ENCODE measurements at regions not wholly inside any gene's neighbourhood (a gene's known extent, or its start where the extent isn't known, plus 50 kb on each side); places are given as distances from the start of the nearest gene placed in this dataset.

DNA sequence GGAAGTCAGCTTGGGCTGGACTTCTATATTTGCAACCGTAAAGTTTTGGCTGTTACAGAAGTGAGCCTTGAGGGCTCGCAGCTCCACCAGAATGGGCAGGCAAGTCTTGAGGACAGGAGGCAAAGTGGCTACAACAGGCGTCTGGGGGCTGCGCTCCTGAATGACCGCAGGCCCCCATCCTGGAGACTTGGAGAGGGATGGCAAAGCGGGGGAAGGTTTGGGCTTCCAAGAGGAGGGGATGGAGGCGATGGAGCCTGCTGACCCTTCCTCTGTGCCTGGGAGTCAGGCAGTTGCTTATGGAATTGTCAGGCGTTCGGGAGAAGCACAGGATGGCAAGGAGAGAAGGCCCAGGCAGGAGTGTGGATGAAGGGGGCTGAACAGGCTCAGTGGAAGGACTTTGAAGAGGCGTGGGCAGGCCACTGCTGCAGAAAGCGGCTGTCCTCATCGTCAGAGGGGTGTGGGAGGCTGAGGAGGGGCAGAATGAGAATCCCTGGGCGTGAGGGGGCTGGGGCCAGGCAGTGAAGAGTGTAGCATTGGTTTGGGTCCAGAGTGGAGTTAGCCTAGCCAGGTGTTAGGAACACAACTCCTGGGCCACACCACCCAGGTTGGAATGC is 72.3 kb downstream of the INHBB start:
- no peak for DNase-seq (ENCODE audit: low read depth)
- Mint-ChIP-seq H3K4me1 (ENCODE audit: low read depth, unreplicated experiment) (no peaks in the 10 kb centered on the region), H3K27me3 (ENCODE audit: low read depth, unreplicated experiment) (peaks cover 58% of the 10 kb centered on the region), H3K9me3 (ENCODE audit: unreplicated experiment) (no peaks in the 10 kb centered on the region), H3K27ac (ENCODE audit: unreplicated experiment) (no peak overlapping the region), H3K4me3 (ENCODE audit: unreplicated experiment) (no peak overlapping the region), H3K36me3 (ENCODE audit: low read depth, unreplicated experiment) (no peaks in the 10 kb centered on the region)
- Histone ChIP-seq H3K27ac (ENCODE audit: low read depth, low read length) (no peak overlapping the region), H2AFZ (ENCODE audit: low read depth, low read length) (no peak overlapping the region), H3K9ac (ENCODE audit: low read length) (no peak overlapping the region), H3K4me2 (ENCODE audit: low read length) (no peak overlapping the region), H3K9me3 (ENCODE audit: insufficient read depth, low read depth, low read length) (no peaks in the 10 kb centered on the region), H3K27me3 (ENCODE audit: insufficient read depth, low read length) (peaks cover 33% of the 10 kb centered on the region), H3K36me3 (ENCODE audit: insufficient read depth, low read length) (no peaks in the 10 kb centered on the region), H4K20me1 (ENCODE audit: insufficient read depth, low read length) (no peaks in the 10 kb centered on the region), H3K4me3 (ENCODE audit: insufficient read depth, low read depth, low read length) (no peak overlapping the region), H3K79me2 (ENCODE audit: insufficient read depth, low read length) (no peaks in the 10 kb centered on the region), H3K4me1 (ENCODE audit: insufficient read depth, low read length) (no peaks in the 10 kb centered on the region)
- no peak for FAIRE-seq
- TF ChIP-seq CTCF (IDR thresholded peaks at IDR 0.05; ENCODE audit: insufficient read depth, low read depth, low read length) (no peak), EZH2 (IDR thresholded peaks at IDR 0.05; ENCODE audit: insufficient read depth, low read length) (no peak)

- Mint-ChIP-seq H3K27ac (ENCODE audit: unreplicated experiment) (no peak overlapping the region), H3K27me3 (ENCODE audit: low read depth, unreplicated experiment) (peaks cover 65% of the 10 kb centered on the region), H3K36me3 (ENCODE audit: low read depth, unreplicated experiment) (no peaks in the 10 kb centered on the region), H3K4me1 (ENCODE audit: low read depth, unreplicated experiment) (no peaks in the 10 kb centered on the region), H3K9me3 (ENCODE audit: unreplicated experiment) (peaks cover 5% of the 10 kb centered on the region), H3K4me3 (ENCODE audit: unreplicated experiment) (no peak overlapping the region)
- no peaks in the 10 kb centered on the region for H3K4me1 ChIP-seq (ENCODE audit: insufficient read depth, low read length)
- H3K27me3 ChIP-seq (ENCODE audit: insufficient read depth, low read length), result peaks cover 38% of the 10 kb centered on the region
- peaks cover 3% of the 10 kb centered on the region for H3K9me3 ChIP-seq (ENCODE audit: insufficient read depth, low read depth, low read length)
- H3K27ac ChIP-seq (ENCODE audit: low read depth, low read length), result no peak overlapping the region
- FAIRE-seq (no peak), DNase-seq (ENCODE audit: low read depth) (no peak)
- TF ChIP-seq EZH2 (IDR thresholded peaks at IDR 0.05; ENCODE audit: insufficient read depth, low read length) (no peak), CTCF (IDR thresholded peaks at IDR 0.05; ENCODE audit: insufficient read depth, low read depth, low read length) (no peak)
- no peak overlapping the region for H3K4me3 ChIP-seq (ENCODE audit: insufficient read depth, low read depth, low read length)
- H3K9ac ChIP-seq (ENCODE audit: low read length), result no peak overlapping the region
- no peaks in the 10 kb centered on the region for H3K79me2 ChIP-seq (ENCODE audit: insufficient read depth, low read length)
- no peak overlapping the region for H2AFZ ChIP-seq (ENCODE audit: low read depth, low read length)
- H4K20me1 ChIP-seq (ENCODE audit: insufficient read depth, low read length), result no peaks in the 10 kb centered on the region
- H3K36me3 ChIP-seq (ENCODE audit: insufficient read depth, low read length), result no peaks in the 10 kb centered on the region
- H3K4me2 ChIP-seq (ENCODE audit: low read length), result no peak overlapping the region
Measured at GRCh38 chr2:120419073-120419472, 73.1 kb downstream of the INHBB start.

- Mint-ChIP-seq H3K4me3 (ENCODE audit: unreplicated experiment) (no peak overlapping the region), H3K27ac (ENCODE audit: unreplicated experiment) (no peak overlapping the region), H3K27me3 (ENCODE audit: low read depth, unreplicated experiment) (peaks cover 72% of the 10 kb centered on the region), H3K36me3 (ENCODE audit: low read depth, unreplicated experiment) (no peaks in the 10 kb centered on the region), H3K4me1 (ENCODE audit: low read depth, unreplicated experiment) (no peaks in the 10 kb centered on the region), H3K9me3 (ENCODE audit: unreplicated experiment) (peaks cover 8% of the 10 kb centered on the region)
- Histone ChIP-seq H3K9ac (ENCODE audit: low read length) (no peak overlapping the region), H3K36me3 (ENCODE audit: insufficient read depth, low read length) (no peaks in the 10 kb centered on the region), H3K9me3 (ENCODE audit: insufficient read depth, low read depth, low read length) (peaks cover 3% of the 10 kb centered on the region), H2AFZ (ENCODE audit: low read depth, low read length) (no peak overlapping the region), H3K4me2 (ENCODE audit: low read length) (no peak overlapping the region), H3K4me3 (ENCODE audit: insufficient read depth, low read depth, low read length) (no peak overlapping the region), H3K4me1 (ENCODE audit: insufficient read depth, low read length) (no peaks in the 10 kb centered on the region), H3K27ac (ENCODE audit: low read depth, low read length) (no peak overlapping the region), H3K27me3 (ENCODE audit: insufficient read depth, low read length) (peaks cover 46% of the 10 kb centered on the region), H4K20me1 (ENCODE audit: insufficient read depth, low read length) (no peaks in the 10 kb centered on the region), H3K79me2 (ENCODE audit: insufficient read depth, low read length) (no peaks in the 10 kb centered on the region)
- no peak for TF ChIP-seq CTCF (IDR thresholded peaks at IDR 0.05; ENCODE audit: insufficient read depth, low read depth, low read length)
- no peak for DNase-seq (ENCODE audit: low read depth)
- FAIRE-seq, result no peak
Measured at GRCh38 chr2:120419955-120420354, 74.0 kb downstream of the INHBB start.

Measured in astrocyte (in vitro differentiated cells and primary cell).